NCI-H2227 (cell line): ENCODE measurements at regions not wholly inside any gene's neighbourhood (a gene's known extent, or its start where the extent isn't known, plus 50 kb on each side); places are given as distances from the start of the nearest gene placed in this dataset.

Experiments
- DNase-seq: peaks from one replicate; lab custom pipeline; 2025; ENCODE audit not compliant: unreplicated experiment; lab: John Stamatoyannopoulos, UW

- no peak for DNase-seq
These were observed 592.5 kb upstream of the ZEB2 start for GRCh38 chr2:145112467-145112866.

GRCh38 chr2:145110668-145111356 is 590.9 kb upstream of the ZEB2 start:
- no peak for DNase-seq

DNA sequence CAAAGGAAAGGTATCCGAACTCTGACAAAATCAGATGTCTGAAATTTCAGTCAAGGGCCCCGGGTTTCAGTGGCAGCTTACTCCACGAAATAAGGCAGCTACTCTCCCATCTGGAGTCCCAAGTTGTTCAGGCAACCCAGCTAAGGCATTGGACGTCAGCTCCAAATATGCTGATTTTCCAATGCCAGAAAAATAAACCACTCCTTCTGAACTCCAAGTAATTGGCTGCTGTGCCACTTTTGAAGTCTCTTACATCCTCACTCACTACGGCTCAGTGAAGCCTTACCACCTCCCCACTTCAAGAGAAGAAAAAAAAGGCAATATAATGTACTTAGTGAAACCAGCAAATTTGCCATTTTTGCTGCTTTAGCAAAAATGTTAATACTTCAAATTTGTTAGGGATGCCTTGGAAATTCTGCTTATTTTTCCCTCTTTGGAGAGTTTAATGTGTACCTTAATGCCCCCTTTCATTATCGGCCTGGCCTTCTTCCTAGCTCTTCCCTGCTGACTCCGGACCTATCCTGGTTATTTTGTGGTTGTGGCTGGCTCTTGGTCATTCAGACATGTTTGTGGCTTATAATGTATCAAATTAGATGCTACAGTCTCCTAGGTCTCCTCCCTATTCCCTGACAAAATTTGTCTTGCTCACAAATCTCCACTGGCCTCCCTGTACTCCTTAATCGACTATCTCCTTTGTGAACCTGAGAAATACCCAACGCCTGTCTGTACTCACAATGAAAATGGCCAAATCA is 589.2 kb upstream of the ZEB2 start:
- no peak for DNase-seq

- no peak for DNase-seq
These were observed 588.5 kb upstream of the ZEB2 start for GRCh38 chr2:145108361-145108778.

GRCh38 chr2:145106293-145106692 is 586.4 kb upstream of the ZEB2 start:
- DNase-seq = no peak

DNA sequence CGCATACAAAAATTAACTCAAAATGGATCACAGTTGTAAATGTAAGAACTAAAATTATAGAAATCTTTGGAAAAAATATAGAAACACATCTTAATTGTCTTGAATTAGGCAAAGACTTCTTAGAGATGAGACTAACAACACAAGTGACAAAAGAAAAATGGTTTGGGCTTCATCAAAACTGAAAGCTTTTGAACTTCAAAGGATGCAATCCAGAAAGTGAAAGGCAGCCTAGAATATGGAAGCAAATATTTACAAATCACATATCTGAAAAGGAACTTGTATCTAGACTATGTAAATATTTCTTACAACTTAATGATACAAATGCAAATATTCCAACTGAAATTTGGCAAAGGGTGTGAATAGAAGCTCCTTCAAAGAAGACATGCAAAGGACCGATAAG is 582.8 kb upstream of the ZEB2 start:
- DNase-seq = no peak

DNA sequence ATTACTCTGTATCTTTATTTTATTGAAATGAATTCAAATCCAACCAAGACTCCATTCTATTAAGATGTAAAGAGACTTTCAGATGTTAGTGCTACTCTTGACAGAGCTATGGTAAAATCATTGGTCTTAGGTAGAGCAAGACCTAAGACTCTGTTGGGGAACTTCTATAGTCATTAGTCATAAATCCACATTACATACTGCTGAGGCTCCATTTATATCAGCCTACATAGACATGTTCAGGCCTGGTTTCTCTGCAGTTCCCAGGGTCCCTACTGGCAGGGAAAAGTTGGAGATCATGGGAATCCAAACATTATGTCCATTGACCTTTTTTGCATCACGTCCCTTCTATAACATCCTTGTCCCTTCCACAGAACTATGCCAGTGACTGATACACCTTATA is 580.4 kb upstream of the ZEB2 start:
- no peak for DNase-seq

DNA sequence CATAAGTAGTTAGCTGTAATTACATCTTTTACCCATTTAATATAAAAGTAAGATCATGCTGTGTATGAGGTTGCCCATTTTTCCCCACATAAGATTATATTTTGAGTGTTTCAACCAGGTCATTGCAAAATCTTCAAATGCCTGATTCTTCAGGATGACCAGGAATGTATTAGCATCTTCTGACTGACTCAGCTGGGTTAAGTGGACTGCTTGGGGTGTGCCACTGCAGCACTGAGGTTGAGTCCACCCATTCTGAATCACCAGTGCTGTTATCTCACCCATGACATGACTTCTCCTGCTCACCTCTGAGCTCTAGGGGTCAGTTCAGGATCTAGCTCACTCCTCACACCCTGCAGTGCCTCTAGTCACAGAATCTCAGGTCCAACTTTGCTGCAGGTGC is 576.7 kb upstream of the ZEB2 start:
- no peak for DNase-seq

DNA sequence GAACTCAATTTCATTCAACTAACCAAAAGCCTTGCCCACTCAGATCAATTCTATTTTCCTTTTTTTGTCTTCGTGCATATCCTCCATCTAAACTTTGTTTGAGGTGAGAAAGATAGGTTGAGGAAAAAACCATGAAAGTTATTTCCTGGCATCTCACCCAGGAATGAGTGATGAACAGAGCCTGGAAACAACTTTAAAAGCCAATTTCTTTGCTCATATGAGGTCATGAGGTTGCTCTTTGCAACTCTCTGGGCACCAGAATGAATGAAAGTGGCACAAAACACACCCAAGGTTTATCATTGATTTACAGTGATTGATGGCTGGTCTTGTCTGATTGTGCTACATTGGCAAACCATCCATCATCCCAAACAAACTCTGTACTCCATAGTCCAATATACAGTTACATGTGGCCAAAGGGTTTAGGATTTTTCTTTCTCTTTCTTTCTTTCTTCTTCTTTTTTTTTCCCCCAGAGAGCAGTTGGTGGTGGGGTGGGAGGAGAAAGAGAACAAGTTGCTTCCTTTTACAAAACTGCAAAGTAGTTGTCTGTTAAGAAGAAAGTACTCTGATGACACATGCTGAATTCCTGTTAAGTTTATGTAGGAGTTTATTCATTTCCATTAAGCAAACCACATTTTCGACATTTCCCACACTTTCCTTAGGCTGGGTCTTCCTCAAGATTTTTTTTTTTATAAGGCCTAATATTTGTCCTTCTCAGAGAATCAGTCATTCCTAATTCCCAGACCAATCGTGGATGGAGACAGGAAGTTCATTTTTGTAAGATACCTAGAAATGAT is 575.9 kb upstream of the ZEB2 start:
- no peak for DNase-seq

DNA sequence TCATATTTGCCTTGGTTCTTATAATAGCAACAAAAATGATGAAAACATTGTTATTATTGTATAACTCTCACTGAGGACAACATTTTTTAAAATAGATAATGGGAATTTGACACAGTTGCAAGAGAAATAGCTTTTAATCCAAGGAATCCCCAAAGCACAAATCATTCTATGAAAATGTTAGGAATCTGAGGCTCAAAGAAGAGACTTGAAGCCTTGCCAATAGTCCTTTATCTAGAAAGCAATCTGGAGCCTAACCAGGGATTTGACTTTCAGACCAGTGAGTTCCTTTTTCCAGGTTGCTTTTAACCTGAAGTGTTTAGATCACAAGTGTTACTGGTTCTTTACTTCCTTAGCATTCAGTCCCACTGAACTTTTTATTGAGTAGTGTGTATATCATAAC is 574.5 kb upstream of the ZEB2 start:
- DNase-seq = no peak

DNA sequence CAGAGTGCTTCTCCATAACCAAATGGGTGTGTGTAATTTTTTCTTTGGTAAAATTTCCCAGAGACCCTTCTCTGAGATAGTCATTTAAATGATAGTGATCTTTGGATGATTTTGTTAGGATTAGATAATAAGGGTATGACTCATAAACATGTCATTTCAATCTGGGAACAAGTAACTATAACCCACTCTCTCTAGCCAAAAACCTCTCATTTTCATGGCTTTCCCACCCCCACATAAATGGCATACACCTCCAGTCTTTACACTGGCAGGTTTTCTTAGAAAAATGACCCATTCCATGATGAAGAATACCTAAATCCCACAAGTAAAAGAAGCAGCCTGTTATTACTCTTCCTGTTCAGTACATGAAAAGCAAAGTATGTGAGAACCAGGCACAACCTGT is 572.0 kb upstream of the ZEB2 start:
- no peak for DNase-seq

GRCh38 chr2:145090841-145091761 is 571.2 kb upstream of the ZEB2 start:
- no peak for DNase-seq

- no peak for DNase-seq
These were observed 568.8 kb upstream of the ZEB2 start for GRCh38 chr2:145088756-145089155.

- no peak for DNase-seq
These were observed 567.0 kb upstream of the ZEB2 start for GRCh38 chr2:145086910-145087309.

DNA sequence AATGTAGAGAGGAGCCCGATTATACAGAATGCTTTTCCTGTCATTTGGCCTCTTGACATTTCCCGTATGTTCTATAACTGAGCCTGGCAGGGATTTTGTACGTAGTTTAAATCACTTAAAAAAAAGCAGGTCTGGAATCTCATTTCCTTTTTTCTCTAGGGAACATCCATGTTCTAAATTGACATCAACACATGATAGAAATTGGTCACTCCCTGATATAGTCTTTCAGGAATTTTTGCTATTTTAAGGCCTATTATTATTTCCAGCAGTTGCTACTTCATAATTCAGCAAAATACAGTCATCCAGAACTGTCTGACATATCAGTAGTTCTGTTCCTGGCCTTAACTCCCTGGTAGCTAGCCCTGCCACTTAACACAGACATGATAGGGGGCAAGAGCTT is 565.7 kb upstream of the ZEB2 start:
- no peak for DNase-seq

DNA sequence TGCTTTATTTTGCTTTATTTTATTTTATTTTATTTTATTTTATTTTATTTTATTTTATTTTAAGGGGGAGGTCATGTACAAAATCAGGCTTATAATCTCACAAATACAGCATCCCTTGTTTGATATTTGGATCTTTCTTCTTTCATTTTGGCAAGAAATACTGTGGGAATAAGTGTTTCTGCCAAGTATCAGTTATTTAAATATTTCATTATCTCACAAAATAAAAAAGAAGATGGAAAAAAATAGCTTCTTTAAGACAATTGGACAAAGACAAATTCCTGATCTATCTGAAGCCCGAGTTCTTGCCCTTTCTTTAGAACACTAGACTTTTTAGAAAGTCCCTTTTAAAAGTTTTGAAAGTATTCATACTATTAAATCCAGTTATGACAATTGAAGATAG is 560.5 kb upstream of the ZEB2 start:
- DNase-seq = no peak

- no peak for DNase-seq
These were observed 559.7 kb upstream of the ZEB2 start for GRCh38 chr2:145079641-145080040.

GRCh38 chr2:145078923-145079322 is 559.0 kb upstream of the ZEB2 start:
- DNase-seq = no peak

- no peak for DNase-seq
These were observed 556.2 kb upstream of the ZEB2 start for GRCh38 chr2:145076085-145076484.

DNA sequence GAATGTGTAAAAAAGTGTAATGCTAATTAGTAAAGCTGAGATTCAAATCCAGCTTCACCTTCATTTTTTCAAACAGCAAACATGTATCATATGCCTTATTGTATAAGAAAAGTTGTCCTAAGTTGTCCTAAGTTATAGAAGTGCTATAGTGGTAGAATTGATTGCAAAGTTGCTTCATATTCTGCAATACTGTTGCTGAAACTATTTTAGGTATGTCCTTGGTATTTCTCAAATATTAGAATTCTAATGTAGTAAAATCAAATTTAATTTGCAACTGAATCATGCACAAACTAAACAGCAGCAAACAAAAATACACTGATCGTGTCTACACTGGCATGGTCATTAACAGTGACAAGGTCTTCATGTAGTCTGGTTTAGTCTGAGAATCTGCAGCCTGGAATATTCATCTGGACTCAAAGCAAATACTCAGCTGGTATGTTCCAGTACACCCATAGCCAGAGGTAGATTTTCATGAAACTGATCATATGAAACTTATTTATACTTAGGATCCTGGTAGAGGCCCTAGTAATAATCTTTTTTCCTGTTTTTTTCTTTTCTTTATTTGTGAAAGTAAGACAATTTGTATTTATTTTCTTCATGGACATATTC is 555.6 kb upstream of the ZEB2 start:
- no peak for DNase-seq

GRCh38 chr2:145070703-145071102 is 550.8 kb upstream of the ZEB2 start:
- DNase-seq = no peak
